ENCODE measurements at regions not wholly inside any gene's neighbourhood (a gene's known extent, or its start where the extent isn't known, plus 50 kb on each side); places are given as distances from the start of the nearest gene placed in this dataset.
"Not testable (repeated sequence)": the region's sequence is repeated elsewhere in the genome, so short reads cannot be mapped to it uniquely, and the experiment has no call there.

DNA sequence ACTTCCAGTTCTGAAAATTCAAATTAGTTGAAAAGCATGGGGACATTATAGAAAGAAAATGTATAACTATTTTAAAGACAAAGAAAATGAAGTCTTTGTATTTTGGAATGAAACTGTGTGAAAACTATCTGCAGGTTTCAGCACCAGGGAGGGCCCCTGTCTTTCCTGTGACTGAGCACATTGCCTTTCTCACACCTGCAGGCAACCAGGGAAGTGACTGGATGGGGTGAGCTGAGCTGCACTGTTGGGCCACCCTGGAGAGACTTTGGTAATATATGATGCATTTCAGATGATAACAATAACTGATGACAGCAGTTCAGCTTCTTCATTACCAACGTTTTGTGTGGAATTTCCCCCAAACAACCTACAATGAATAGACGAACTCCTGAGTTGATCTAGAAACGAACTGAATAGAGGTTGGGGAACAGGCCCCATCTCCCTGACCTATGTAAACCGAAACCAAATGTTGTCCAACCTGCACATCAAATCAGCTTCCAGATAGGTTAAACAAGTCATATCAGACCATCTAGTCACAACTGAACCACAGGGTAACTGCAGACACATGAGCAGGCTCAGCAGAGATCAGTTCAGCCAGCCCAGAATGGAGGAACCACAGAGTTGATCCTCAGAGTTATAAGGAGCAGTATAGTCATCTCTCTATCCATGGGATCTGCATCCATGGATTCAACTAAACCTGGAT lies 1402.2 kb downstream of the RPIA start:
- not testable (repeated sequence) for DNase-seq

DNA sequence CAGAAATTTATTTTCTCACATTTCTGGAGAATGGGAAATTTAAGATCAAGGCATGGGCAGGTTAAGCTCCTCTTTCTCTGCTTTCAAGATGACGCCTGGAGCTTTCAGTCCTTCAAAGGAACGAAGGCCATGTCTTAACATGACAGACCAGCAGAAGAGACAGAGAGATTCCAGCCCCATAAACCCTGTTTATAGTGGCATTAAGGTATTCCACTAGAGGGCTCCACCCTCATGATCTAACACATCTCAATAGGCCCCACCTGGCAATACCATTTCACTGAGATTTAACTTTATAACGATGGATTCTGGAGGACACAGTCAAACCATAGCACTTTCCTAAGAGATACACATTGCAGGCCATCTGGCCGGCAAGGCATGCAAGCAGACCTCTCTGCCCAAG lies 1406.1 kb downstream of the RPIA start:
- DNase-seq: not testable (repeated sequence)

- not testable (repeated sequence) for DNase-seq
Measured at GRCh38 chr2:90105142-90105541, 1413.7 kb downstream of the RPIA start.

DNA sequence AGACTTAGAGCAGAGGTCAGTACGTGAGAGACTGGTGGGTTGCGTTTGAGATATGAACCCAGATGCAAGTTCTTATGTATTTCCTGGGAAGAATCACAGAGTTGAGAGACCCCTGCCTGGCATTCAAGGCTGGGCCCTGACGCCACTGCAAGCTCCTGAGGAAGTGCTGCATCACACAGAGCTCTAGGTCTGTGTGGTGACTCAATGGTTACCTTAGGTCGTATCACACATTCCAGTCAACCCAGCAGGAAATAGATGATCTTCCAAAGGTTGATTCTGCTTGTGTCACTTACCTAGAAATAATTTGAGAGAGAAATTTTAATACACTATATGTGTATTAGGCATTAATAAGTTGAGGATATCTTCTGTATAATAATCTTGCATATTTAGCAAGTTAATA lies 1431.9 kb downstream of the RPIA start:
- not testable (repeated sequence) for DNase-seq

- not testable (repeated sequence) for DNase-seq
Measured at GRCh38 chr2:90139046-90139445, 1447.6 kb downstream of the RPIA start.

GRCh38 chr2:90141558-90141957 lies 1450.1 kb downstream of the RPIA start:
- not testable (repeated sequence) for DNase-seq

GRCh38 chr2:90151805-90152204 lies 1460.3 kb downstream of the RPIA start:
- DNase-seq: not testable (repeated sequence)

DNA sequence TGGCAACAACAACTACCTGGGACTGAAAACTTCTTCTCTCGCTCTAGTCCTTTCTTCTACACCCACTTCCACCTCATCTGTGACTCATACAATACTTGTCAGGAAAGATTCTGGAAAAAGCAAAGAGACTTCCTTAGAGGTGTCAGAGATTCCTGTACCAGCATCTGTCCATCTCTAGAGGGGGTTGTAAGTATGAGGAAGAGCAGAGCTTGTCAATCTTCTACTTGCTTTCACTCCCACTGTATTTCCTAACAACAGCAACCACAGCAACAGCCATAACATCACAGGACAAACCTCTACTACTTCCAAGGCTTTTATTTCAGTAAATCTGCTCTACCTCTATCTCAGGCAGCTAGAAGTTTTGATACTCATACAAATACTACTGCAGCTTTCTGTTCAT lies 1479.5 kb downstream of the RPIA start:
- not testable (repeated sequence) for DNase-seq

GRCh38 chr2:90173081-90173480 lies 1481.6 kb downstream of the RPIA start:
- not testable (repeated sequence) for DNase-seq

- DNase-seq: not testable (repeated sequence)
Measured at GRCh38 chr2:90179591-90179990, 1488.1 kb downstream of the RPIA start.

- DNase-seq: peak; percentile 5 to 11
Measured at GRCh38 chr2:90207454-90208058, 1516.1 kb downstream of the RPIA start.

GRCh38 chr2:90209009-90209408 lies 1517.5 kb downstream of the RPIA start:
- no peak for DNase-seq

DNA sequence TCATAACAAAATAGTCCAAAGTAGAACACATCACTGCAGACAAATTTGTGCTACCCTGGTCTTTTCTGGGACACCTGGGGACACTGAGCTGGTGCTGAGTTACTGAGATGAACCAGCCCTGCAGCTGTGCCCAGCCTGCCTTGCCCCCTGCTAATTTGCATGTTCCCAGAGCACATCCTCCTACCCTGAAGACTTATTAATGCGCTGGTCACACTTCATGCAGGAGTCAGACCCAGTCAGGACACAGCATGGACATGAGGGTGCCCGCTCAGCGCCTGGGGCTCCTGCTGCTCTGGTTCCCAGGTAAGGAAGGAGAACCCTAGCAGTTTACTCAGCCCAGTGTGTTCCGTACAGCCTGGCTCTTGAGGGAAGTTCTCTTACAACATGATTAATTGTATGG lies 1518.3 kb downstream of the RPIA start:
- DNase-seq: no peak

DNA sequence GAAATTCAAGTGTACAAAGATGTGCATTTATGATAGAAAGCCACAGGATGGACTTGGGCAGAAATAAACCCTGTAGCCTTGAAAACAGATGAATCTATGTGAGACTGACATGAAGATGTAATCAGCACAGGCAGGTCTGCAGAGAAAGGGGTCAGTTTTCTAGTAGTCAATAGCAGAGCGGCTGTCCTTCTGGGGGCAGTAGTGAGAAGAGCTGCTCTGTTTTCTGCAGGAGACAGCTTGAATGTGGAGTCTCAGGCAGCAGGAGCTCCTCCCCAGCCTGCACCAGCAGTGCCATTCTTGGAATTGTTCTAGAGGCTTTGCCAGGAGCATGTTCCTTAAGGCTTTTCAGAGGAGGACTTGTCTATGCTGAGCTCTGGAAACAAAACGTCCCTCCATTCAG lies 1524.4 kb downstream of the RPIA start:
- DNase-seq: not testable (repeated sequence)

GRCh38 chr2:90216801-90217200 lies 1525.3 kb downstream of the RPIA start:
- DNase-seq: not testable (repeated sequence)

DNA sequence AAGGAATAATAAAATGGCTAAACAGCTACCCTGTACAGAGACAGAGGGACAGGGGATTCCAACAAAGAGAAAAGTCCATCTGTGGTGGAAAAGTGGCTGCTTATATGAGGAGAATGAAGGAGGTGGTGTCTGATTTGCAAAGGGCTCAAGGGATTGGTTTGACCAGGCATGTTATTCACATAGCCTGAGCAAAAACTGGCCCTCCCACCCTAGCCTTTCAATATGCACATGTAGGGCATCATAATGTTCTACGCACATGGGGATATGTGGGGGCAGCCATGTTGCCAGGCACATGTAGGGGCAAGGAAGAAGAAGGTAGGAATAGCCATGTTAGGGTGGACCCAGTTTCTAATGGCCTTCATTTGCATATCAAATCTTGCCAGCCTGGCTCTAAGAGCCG lies 1527.1 kb downstream of the RPIA start:
- not testable (repeated sequence) for DNase-seq

- not testable (repeated sequence) for DNase-seq
Measured at GRCh38 chr2:90220623-90221299, 1529.3 kb downstream of the RPIA start.

DNA sequence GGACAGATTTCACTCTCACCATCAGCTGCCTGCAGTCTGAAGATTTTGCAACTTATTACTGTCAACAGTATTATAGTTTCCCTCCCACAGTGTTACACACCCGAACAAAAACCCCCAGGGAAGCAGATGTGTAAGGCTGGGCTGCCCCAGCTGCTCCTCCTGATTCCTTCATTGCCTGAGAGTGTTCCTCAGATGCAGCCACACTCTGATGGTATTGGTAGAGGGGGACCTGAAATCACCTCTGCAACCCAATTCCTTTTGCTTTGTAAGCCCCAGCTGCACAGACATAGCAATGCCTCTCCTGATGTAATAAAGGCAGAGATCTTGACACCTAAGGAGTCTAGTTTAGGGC lies 1529.8 kb downstream of the RPIA start:
- DNase-seq: no peak

GRCh38 chr2:90224767-90225166 lies 1533.3 kb downstream of the RPIA start:
- not testable (repeated sequence) for DNase-seq

GRCh38 chr2:90226465-90227072 lies 1535.1 kb downstream of the RPIA start:
- not testable (repeated sequence) for DNase-seq

DNA sequence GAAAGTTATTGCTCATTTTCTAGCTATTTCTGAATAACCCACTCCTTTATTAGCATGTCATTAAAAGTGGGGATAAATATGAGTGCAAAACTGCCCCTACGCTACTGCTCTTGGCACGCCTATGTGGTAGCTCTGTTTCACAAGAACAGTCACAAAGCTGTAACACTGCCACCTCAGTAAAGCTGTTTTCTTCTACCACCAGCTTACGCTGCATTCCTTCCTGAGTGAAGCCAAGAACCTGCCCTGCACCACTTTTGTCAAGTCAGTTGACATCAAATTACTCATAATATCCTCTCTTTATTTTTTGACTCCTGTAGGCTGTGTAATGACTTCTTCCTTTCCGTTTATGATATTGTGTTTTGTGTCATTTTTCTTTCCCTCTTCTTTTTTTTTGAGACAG lies 1539.7 kb downstream of the RPIA start:
- not testable (repeated sequence) for DNase-seq

- not testable (repeated sequence) for DNase-seq
Measured at GRCh38 chr2:90235452-90235851, 1544.0 kb downstream of the RPIA start.

- DNase-seq: not testable (repeated sequence)
Measured at GRCh38 chr2:90237923-90238361, 1546.5 kb downstream of the RPIA start.
